ENCODE measurements at regions not wholly inside any gene's neighbourhood (a gene's known extent, or its start where the extent isn't known, plus 50 kb on each side); places are given as distances from the start of the nearest gene placed in this dataset.
"Not testable (repeated sequence)": the region's sequence is repeated elsewhere in the genome, so short reads cannot be mapped to it uniquely, and the experiment has no call there.

DNA sequence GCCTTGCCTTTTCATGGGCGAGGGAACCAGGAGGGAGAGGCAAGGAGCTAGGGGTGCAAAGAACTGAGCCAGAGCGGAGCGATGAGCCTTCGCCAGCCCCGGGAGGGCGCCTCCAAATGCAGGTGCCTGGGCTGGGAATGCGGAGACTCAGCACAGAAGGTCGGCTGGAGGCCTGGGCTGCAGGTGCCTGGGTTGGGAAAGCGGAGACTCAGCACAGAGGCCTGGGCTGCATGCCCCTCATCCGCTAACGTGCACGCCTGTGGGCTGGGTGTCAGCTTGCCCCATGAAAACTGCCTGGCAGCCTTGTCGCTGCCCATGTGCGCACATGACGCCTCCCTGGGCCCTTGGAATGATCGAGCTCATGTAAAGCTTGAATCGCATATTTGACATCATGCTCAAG, 51.8 kb downstream of the POM121L12 start:
- H3K9me3 Mint-ChIP-seq, result peaks cover 5% of the 10 kb centered on the region
- no peaks in the 10 kb centered on the region for H3K36me3 Mint-ChIP-seq

GRCh38 chr7:53094191-53094590, 58.8 kb downstream of the POM121L12 start:
- Mint-ChIP-seq H3K36me3 (no peaks in the 10 kb centered on the region), H3K27ac (no peak overlapping the region), H3K4me1 (no peaks in the 10 kb centered on the region), H3K9me3 (peaks cover 5% of the 10 kb centered on the region), H3K4me3 (no peak overlapping the region), H3K27me3 (no peaks in the 10 kb centered on the region)
- ATAC-seq, result no peak

More for the DNA sequence above, 51.8 kb downstream of the POM121L12 start:
- Mint-ChIP-seq H3K4me3 (no peak overlapping the region), H3K4me1 (no peaks in the 10 kb centered on the region), H3K27ac (no peak overlapping the region), H3K27me3 (no peaks in the 10 kb centered on the region)
- peak; percentile 16 for ATAC-seq

- H3K4me1 Mint-ChIP-seq, result no peaks in the 10 kb centered on the region
- peaks cover 5% of the 10 kb centered on the region for H3K9me3 Mint-ChIP-seq
- ATAC-seq, result no peak
- H3K27ac Mint-ChIP-seq, result no peak overlapping the region
- H3K36me3 Mint-ChIP-seq, result no peaks in the 10 kb centered on the region
- no peaks in the 10 kb centered on the region for H3K27me3 Mint-ChIP-seq
- no peak overlapping the region for H3K4me3 Mint-ChIP-seq
Observed at GRCh38 chr7:53094827-53095226, 59.4 kb downstream of the POM121L12 start.

- no peak for ATAC-seq
- Mint-ChIP-seq H3K27me3 (no peaks in the 10 kb centered on the region), H3K9me3 (peaks cover 5% of the 10 kb centered on the region), H3K27ac (no peak overlapping the region), H3K4me1 (no peaks in the 10 kb centered on the region), H3K36me3 (no peaks in the 10 kb centered on the region), H3K4me3 (no peak overlapping the region)
Observed at GRCh38 chr7:53095731-53096501, 60.5 kb downstream of the POM121L12 start.

- Mint-ChIP-seq H3K9me3 (peaks cover 6% of the 10 kb centered on the region), H3K27ac (no peak overlapping the region), H3K27me3 (no peaks in the 10 kb centered on the region), H3K36me3 (no peaks in the 10 kb centered on the region), H3K4me3 (no peak overlapping the region), H3K4me1 (no peaks in the 10 kb centered on the region)
- ATAC-seq, result no peak
Observed at GRCh38 chr7:53100091-53100490, 64.7 kb downstream of the POM121L12 start.

- H3K36me3 Mint-ChIP-seq, result no peaks in the 10 kb centered on the region
- peaks cover 6% of the 10 kb centered on the region for H3K9me3 Mint-ChIP-seq
- H3K27me3 Mint-ChIP-seq, result no peaks in the 10 kb centered on the region
- no peaks in the 10 kb centered on the region for H3K4me1 Mint-ChIP-seq
- ATAC-seq, result no peak
- H3K4me3 Mint-ChIP-seq, result no peak overlapping the region
- no peak overlapping the region for H3K27ac Mint-ChIP-seq
Observed at GRCh38 chr7:53101026-53101425, 65.6 kb downstream of the POM121L12 start.

DNA sequence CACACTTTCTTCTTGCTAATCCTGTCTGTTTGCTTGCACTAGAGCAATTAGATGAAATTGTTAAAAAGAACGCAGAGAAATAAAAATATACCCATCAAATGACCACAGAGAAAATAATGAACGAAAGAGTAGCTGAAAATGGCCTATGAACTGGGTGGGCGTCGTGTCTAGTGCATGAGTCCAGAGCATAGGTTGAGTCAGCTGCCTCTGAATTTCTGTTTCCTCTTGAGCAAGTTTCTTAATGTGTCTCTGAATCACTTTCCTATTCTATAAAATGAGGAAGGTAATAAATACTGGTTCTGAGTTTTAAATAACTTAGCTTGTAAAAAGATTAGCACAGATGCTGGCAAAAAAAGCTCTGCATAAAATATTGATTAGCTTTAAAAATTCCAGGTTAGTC, 75.0 kb downstream of the POM121L12 start:
- H3K36me3 Mint-ChIP-seq, result no peaks in the 10 kb centered on the region
- no peak overlapping the region for H3K4me3 Mint-ChIP-seq
- no peak overlapping the region for H3K27ac Mint-ChIP-seq
- H3K27me3 Mint-ChIP-seq, result no peaks in the 10 kb centered on the region
- ATAC-seq, result no peak
- H3K9me3 Mint-ChIP-seq, result peaks cover 3% of the 10 kb centered on the region
- no peaks in the 10 kb centered on the region for H3K4me1 Mint-ChIP-seq

DNA sequence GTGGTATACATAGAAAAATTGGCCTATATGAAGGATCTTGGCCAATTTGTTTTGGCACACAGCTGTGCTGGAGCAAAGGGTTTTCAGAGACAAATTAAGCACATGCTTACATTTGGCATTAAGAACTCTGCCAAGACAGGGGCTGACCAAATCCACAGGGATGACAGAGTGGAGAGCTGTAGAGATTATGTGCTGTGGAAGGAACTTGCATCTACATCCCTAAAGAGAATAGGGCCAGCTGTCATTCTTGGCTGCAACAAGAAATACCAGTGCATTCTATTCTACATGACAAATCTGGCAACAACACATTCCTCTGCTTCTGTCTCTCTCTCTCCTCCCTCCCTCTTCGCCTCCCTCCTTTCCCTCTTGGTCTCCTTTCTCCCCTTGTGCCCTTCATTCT, 75.6 kb downstream of the POM121L12 start:
- Mint-ChIP-seq H3K9me3 (peaks cover 3% of the 10 kb centered on the region), H3K27me3 (no peaks in the 10 kb centered on the region), H3K4me3 (no peak overlapping the region), H3K27ac (no peak overlapping the region), H3K36me3 (no peaks in the 10 kb centered on the region), H3K4me1 (no peaks in the 10 kb centered on the region)
- ATAC-seq, result no peak

GRCh38 chr7:53113424-53113823, 78.0 kb downstream of the POM121L12 start:
- H3K27me3 Mint-ChIP-seq, result no peaks in the 10 kb centered on the region
- H3K27ac Mint-ChIP-seq, result no peak overlapping the region
- ATAC-seq, result no peak
- no peak overlapping the region for H3K4me3 Mint-ChIP-seq
- H3K36me3 Mint-ChIP-seq, result no peaks in the 10 kb centered on the region
- H3K9me3 Mint-ChIP-seq, result peaks cover 5% of the 10 kb centered on the region
- H3K4me1 Mint-ChIP-seq, result no peaks in the 10 kb centered on the region

DNA sequence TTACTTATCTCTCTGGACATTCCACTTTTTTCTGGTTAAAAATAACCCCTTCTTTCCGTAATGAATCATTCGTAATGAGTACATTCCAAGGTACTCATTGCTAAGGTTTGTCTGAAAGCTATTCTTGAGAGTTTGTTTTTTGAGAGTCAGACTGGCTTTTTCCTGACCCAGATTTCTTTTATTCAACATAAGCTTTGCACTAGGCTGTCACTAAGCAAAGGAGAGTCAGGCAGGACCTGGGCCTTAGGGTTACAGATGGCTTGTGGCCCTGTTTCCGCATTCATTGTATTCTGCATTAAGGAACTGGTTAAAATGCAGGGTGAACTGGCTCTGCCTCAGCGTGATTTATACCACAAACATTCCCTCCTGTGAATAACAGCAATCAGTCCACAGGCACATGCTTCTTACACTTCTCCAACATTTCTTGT, 84.1 kb downstream of the POM121L12 start:
- no peaks in the 10 kb centered on the region for H3K36me3 Mint-ChIP-seq
- H3K4me3 Mint-ChIP-seq, result no peak overlapping the region
- ATAC-seq, result no peak
- H3K27me3 Mint-ChIP-seq, result no peaks in the 10 kb centered on the region
- H3K4me1 Mint-ChIP-seq, result no peaks in the 10 kb centered on the region
- H3K9me3 Mint-ChIP-seq, result peaks cover 10% of the 10 kb centered on the region
- no peak overlapping the region for H3K27ac Mint-ChIP-seq

- Mint-ChIP-seq H3K9me3 (peaks cover 10% of the 10 kb centered on the region), H3K27me3 (no peaks in the 10 kb centered on the region), H3K4me1 (no peaks in the 10 kb centered on the region), H3K4me3 (no peak overlapping the region), H3K36me3 (no peaks in the 10 kb centered on the region), H3K27ac (no peak overlapping the region)
- ATAC-seq, result no peak
Observed at GRCh38 chr7:53121374-53121773, 85.9 kb downstream of the POM121L12 start.

GRCh38 chr7:53131697-53132096, 96.3 kb downstream of the POM121L12 start:
- Mint-ChIP-seq H3K27me3 (no peaks in the 10 kb centered on the region), H3K4me3 (no peak overlapping the region), H3K36me3 (no peaks in the 10 kb centered on the region), H3K9me3 (peaks cover 16% of the 10 kb centered on the region), H3K4me1 (no peaks in the 10 kb centered on the region), H3K27ac (no peak overlapping the region)
- no peak for ATAC-seq

GRCh38 chr7:53151496-53151895, 116.1 kb downstream of the POM121L12 start:
- no peaks in the 10 kb centered on the region for H3K36me3 Mint-ChIP-seq
- no peak overlapping the region for H3K4me3 Mint-ChIP-seq
- no peak for ATAC-seq
- H3K27ac Mint-ChIP-seq, result no peak overlapping the region
- H3K9me3 Mint-ChIP-seq, result peaks cover 5% of the 10 kb centered on the region
- H3K27me3 Mint-ChIP-seq, result no peaks in the 10 kb centered on the region
- H3K4me1 Mint-ChIP-seq, result no peaks in the 10 kb centered on the region

DNA sequence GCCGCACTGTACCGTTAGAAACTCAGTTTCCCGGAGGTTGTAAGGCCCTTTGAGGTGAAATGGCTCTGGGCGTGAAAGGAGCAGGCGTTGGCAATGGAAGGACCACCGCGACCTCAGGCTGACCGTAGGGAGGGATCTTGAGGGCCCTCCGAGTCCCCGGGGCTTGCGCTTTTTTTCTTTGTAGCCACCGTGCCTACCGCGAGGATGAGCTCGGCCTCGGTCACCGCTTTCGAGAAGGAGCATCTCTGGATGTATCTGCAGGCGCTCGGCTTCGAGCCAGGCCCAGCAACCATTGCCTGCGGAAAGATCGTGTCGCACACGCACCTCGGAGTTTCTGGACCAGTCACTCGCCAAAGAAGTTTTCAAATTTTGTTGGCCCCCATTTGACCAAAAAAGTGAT, 151.8 kb downstream of the POM121L12 start:
- not testable (repeated sequence) for H3K27me3 Mint-ChIP-seq, H3K27ac Mint-ChIP-seq, ATAC-seq, H3K9me3 Mint-ChIP-seq, H3K4me1 Mint-ChIP-seq, H3K36me3 Mint-ChIP-seq, H3K4me3 Mint-ChIP-seq

- H3K4me3 Mint-ChIP-seq, result no peak overlapping the region
- no peaks in the 10 kb centered on the region for H3K4me1 Mint-ChIP-seq
- H3K36me3 Mint-ChIP-seq, result no peaks in the 10 kb centered on the region
- H3K9me3 Mint-ChIP-seq, result no peaks in the 10 kb centered on the region
- no peak overlapping the region for H3K27ac Mint-ChIP-seq
- H3K27me3 Mint-ChIP-seq, result no peaks in the 10 kb centered on the region
- ATAC-seq, result no peak
Observed at GRCh38 chr7:53191191-53191695, 155.8 kb downstream of the POM121L12 start.

DNA sequence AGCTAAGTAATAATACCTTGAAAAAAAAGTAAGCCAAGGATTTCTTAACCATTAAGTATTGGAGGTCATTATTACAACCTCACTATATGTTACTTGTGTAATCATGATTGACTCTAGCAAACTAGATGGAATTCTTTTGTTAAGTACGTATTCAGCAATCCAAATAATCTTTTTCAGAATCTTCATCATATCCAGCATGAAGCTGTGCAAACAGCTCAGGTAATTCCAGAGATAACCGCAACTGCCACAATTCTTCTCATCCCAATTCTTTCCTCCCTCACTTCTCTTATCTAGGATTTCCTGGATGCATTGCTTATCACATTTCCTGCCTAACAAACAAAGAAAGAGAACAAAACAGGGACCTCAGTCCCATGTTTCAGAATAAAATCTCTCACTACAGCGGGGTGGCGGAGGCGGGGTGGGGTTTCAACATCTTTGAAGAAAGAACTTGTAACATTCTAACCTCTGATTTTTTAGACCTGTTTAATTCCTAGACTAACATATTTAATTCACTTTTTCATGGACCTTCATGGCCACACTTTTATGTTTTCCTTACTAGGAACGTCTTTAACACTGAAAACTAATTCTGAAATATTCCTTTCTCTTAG, 156.5 kb downstream of the POM121L12 start:
- H3K9me3 Mint-ChIP-seq, result no peaks in the 10 kb centered on the region
- H3K27me3 Mint-ChIP-seq, result no peaks in the 10 kb centered on the region
- no peaks in the 10 kb centered on the region for H3K36me3 Mint-ChIP-seq
- no peak overlapping the region for H3K4me3 Mint-ChIP-seq
- H3K27ac Mint-ChIP-seq, result no peak overlapping the region
- no peak for ATAC-seq
- H3K4me1 Mint-ChIP-seq, result no peaks in the 10 kb centered on the region

Measured in stimulated activated memory B cell treated with anti-CD40 and anti-IgM and Interleukin-4, amounts not matched to agents 10 μg/mL and 1 μg/mL and 100 μg/mL, for 72 hours (primary cell).